GM19351 (cell line): ENCODE measurements at regions not wholly inside any gene's neighbourhood (a gene's known extent, or its start where the extent isn't known, plus 50 kb on each side); places are given as distances from the start of the nearest gene placed in this dataset.
"Not testable (repeated sequence)": the region's sequence is repeated elsewhere in the genome, so short reads cannot be mapped to it uniquely, and the experiment has no call there.

ENCODE experiments used
- ATAC-seq: cut with Tn5 transposase; IDR thresholded peaks from one replicate; pipeline ENCODE4 v1.9.1; 2021; ENCODE audit warnings: mild to moderate bottlenecking, moderate library complexity; ENCODE audit not compliant: unreplicated experiment

GRCh38 chr3:8298021-8298954 lies 203.3 kb upstream of the LMCD1 start:
- ATAC-seq: no peak

- ATAC-seq: peak; percentile 78
Measured at GRCh38 chr3:8301977-8302735, 199.5 kb upstream of the LMCD1 start.

GRCh38 chr3:8303466-8303865 lies 198.2 kb upstream of the LMCD1 start:
- no peak for ATAC-seq

GRCh38 chr3:8305371-8305770 lies 196.3 kb upstream of the LMCD1 start:
- ATAC-seq: no peak

- ATAC-seq: no peak
Measured at GRCh38 chr3:8307545-8308110, 194.0 kb upstream of the LMCD1 start.

GRCh38 chr3:8311321-8311720 lies 190.3 kb upstream of the LMCD1 start:
- ATAC-seq: no peak

GRCh38 chr3:8312685-8313084 lies 188.9 kb upstream of the LMCD1 start:
- no peak for ATAC-seq

- ATAC-seq: no peak
Measured at GRCh38 chr3:8313560-8314267, 187.9 kb upstream of the LMCD1 start.

- ATAC-seq: not testable (repeated sequence)
Measured at GRCh38 chr3:8315526-8315925, 186.1 kb upstream of the LMCD1 start.

- no peak for ATAC-seq
Measured at GRCh38 chr3:8317661-8318649, 183.7 kb upstream of the LMCD1 start.

GRCh38 chr3:8319935-8320634 lies 181.5 kb upstream of the LMCD1 start:
- no peak for ATAC-seq

- ATAC-seq: no peak
Measured at GRCh38 chr3:8320711-8321458, 180.7 kb upstream of the LMCD1 start.

GRCh38 chr3:8324747-8325146 lies 176.9 kb upstream of the LMCD1 start:
- peak; percentile 93 for ATAC-seq

- no peak for ATAC-seq
Measured at GRCh38 chr3:8325306-8325705, 176.3 kb upstream of the LMCD1 start.

GRCh38 chr3:8325833-8326232 lies 175.8 kb upstream of the LMCD1 start:
- ATAC-seq: not testable (repeated sequence)

GRCh38 chr3:8327739-8328138 lies 173.9 kb upstream of the LMCD1 start:
- no peak for ATAC-seq

- ATAC-seq: no peak
Measured at GRCh38 chr3:8328967-8329366, 172.7 kb upstream of the LMCD1 start.

GRCh38 chr3:8329598-8329997 lies 172.0 kb upstream of the LMCD1 start:
- ATAC-seq: no peak
